GM19025 (cell line): ENCODE measurements at regions not wholly inside any gene's neighbourhood (a gene's known extent, or its start where the extent isn't known, plus 50 kb on each side); places are given as distances from the start of the nearest gene placed in this dataset.
"Not testable (repeated sequence)": the region's sequence is repeated elsewhere in the genome, so short reads cannot be mapped to it uniquely, and the experiment has no call there.

ENCODE experiments used
- ATAC-seq: cut with Tn5 transposase; IDR thresholded peaks from one replicate; pipeline ENCODE4 v1.9.1; 2021; ENCODE audit warnings: mild to moderate bottlenecking, low read depth, moderate library complexity; ENCODE audit not compliant: unreplicated experiment

- ATAC-seq = no peak
Observed at GRCh38 chr6:50899306-50899870, 80.7 kb downstream of the TFAP2B start.

- ATAC-seq = no peak
Observed at GRCh38 chr6:50902260-50902659, 83.6 kb downstream of the TFAP2B start.

GRCh38 chr6:50905297-50905696 lies 86.6 kb downstream of the TFAP2B start:
- no peak for ATAC-seq

GRCh38 chr6:50907565-50907964 lies 88.9 kb downstream of the TFAP2B start:
- no peak for ATAC-seq

- ATAC-seq = no peak
Observed at GRCh38 chr6:50913105-50913770, 94.6 kb downstream of the TFAP2B start.

GRCh38 chr6:50921378-50921777 lies 102.7 kb downstream of the TFAP2B start:
- ATAC-seq = not testable (repeated sequence)

- ATAC-seq = no peak
Observed at GRCh38 chr6:50921968-50922367, 103.3 kb downstream of the TFAP2B start.

- no peak for ATAC-seq
Observed at GRCh38 chr6:50922579-50923525, 104.2 kb downstream of the TFAP2B start.

GRCh38 chr6:50924758-50925157 lies 106.1 kb downstream of the TFAP2B start:
- no peak for ATAC-seq

- no peak for ATAC-seq
Observed at GRCh38 chr6:50925548-50925947, 106.9 kb downstream of the TFAP2B start.

- ATAC-seq = no peak
Observed at GRCh38 chr6:50925981-50926380, 107.3 kb downstream of the TFAP2B start.

- no peak for ATAC-seq
Observed at GRCh38 chr6:50927800-50928199, 109.1 kb downstream of the TFAP2B start.

GRCh38 chr6:50929323-50929722 lies 110.7 kb downstream of the TFAP2B start:
- ATAC-seq = no peak

GRCh38 chr6:50935442-50935841 lies 116.8 kb downstream of the TFAP2B start:
- ATAC-seq = no peak

- no peak for ATAC-seq
Observed at GRCh38 chr6:50936277-50936681, 117.6 kb downstream of the TFAP2B start.

GRCh38 chr6:50939931-50940330 lies 121.3 kb downstream of the TFAP2B start:
- ATAC-seq = no peak

- ATAC-seq = no peak
Observed at GRCh38 chr6:50945789-50946188, 127.1 kb downstream of the TFAP2B start.

GRCh38 chr6:50952092-50952907 lies 133.6 kb downstream of the TFAP2B start:
- ATAC-seq = no peak

- no peak for ATAC-seq
Observed at GRCh38 chr6:50956014-50956413, 137.3 kb downstream of the TFAP2B start.

GRCh38 chr6:50958148-50958697 lies 139.6 kb downstream of the TFAP2B start:
- ATAC-seq = no peak
